ENCODE measurements at regions not wholly inside any gene's neighbourhood (a gene's known extent, or its start where the extent isn't known, plus 50 kb on each side); places are given as distances from the start of the nearest gene placed in this dataset.

- H4K20me1 ChIP-seq (ENCODE audit: insufficient read depth, low read length): no peaks in the 10 kb centered on the region
- ATAC-seq (ENCODE audit: insufficient read depth, low read depth): no peak
These were observed 96.4 kb upstream of the FTMT start for GRCh38 chr5:121755266-121755665.

GRCh38 chr5:121757753-121758152, 93.9 kb upstream of the FTMT start:
- no peak overlapping the region for H3K4me2 ChIP-seq (ENCODE audit: insufficient read depth, low read length)
- TF ChIP-seq EZH2 (IDR thresholded peaks at IDR 0.05; ENCODE audit: borderline replicate concordance, low read depth, low read length, severe bottlenecking): no peak
- no peak for TF ChIP-seq CTCF (IDR thresholded peaks at IDR 0.05; ENCODE audit: borderline replicate concordance, extremely low read depth, low read length, poor library complexity, severe bottlenecking)
- H3K27me3 ChIP-seq (ENCODE audit: insufficient read depth, low read length, poor library complexity): no peaks in the 10 kb centered on the region
- H2AFZ ChIP-seq (ENCODE audit: low read depth, low read length): no peak overlapping the region
- no peaks in the 10 kb centered on the region for H3K79me2 ChIP-seq (ENCODE audit: insufficient read depth, low read length)
- peaks cover 4% of the 10 kb centered on the region for H3K9me3 ChIP-seq (ENCODE audit: insufficient read depth, low read length, severe bottlenecking)
- no peak overlapping the region for H3K4me3 ChIP-seq (ENCODE audit: low read depth in 1 of 2, low read length in 2 of 2)
- no peak overlapping the region for H3K27ac ChIP-seq (ENCODE audit: low read length)
- no peak overlapping the region for H3K9ac ChIP-seq (ENCODE audit: low read depth, low read length)
- H4K20me1 ChIP-seq (ENCODE audit: insufficient read depth, low read length): no peaks in the 10 kb centered on the region
- H3K36me3 ChIP-seq (ENCODE audit: insufficient read depth, low read length): no peaks in the 10 kb centered on the region
- no peak for DNase-seq
- no peak for ATAC-seq (ENCODE audit: insufficient read depth, low read depth)
- H3K4me1 ChIP-seq (ENCODE audit: insufficient read depth, low read length): peaks cover 6% of the 10 kb centered on the region; the same call in 1 of the 2 replicates

More at GRCh38 chr5:121755266-121755665, 96.4 kb upstream of the FTMT start:
- no peak for DNase-seq
- Histone ChIP-seq H3K27ac (ENCODE audit: low read length) (no peak overlapping the region), H3K9me3 (ENCODE audit: insufficient read depth, low read length, severe bottlenecking) (no peaks in the 10 kb centered on the region), H3K4me2 (ENCODE audit: insufficient read depth, low read length) (no peak overlapping the region), H3K9ac (ENCODE audit: low read depth, low read length) (no peak overlapping the region), H3K4me3 (ENCODE audit: low read depth in 1 of 2, low read length in 2 of 2) (no peak overlapping the region), H3K79me2 (ENCODE audit: insufficient read depth, low read length) (no peaks in the 10 kb centered on the region), H3K27me3 (ENCODE audit: insufficient read depth, low read length, poor library complexity) (no peaks in the 10 kb centered on the region), H2AFZ (ENCODE audit: low read depth, low read length) (no peak overlapping the region), H3K36me3 (ENCODE audit: insufficient read depth, low read length) (no peaks in the 10 kb centered on the region), H3K4me1 (ENCODE audit: insufficient read depth, low read length) (peaks cover 14% of the 10 kb centered on the region; the same call in 1 of the 2 replicates)
- TF ChIP-seq CTCF (IDR thresholded peaks at IDR 0.05; ENCODE audit: borderline replicate concordance, extremely low read depth, low read length, poor library complexity, severe bottlenecking) (no peak), EZH2 (IDR thresholded peaks at IDR 0.05; ENCODE audit: borderline replicate concordance, low read depth, low read length, severe bottlenecking) (no peak)

DNA sequence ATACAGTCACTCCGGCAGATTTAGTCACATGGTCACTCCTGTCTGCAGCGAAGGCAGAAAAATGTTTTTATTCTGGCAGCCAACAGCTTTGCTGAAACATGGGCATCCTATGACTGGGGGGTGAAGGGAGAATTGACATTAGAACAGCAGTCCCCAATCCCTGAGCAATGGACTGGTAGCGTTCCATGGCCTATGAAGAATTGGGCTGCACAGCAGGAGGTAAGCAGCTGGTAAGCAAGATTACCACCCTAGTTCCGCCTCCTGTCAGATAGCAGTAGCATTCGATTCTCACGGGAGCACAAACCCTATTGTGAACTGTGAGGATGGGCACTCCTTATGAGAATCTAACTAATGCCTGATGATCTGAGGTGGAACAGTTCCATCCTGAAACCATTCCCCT, 93.1 kb upstream of the FTMT start:
- no peak for DNase-seq
- TF ChIP-seq EZH2 (IDR thresholded peaks at IDR 0.05; ENCODE audit: borderline replicate concordance, low read depth, low read length, severe bottlenecking) (no peak), CTCF (IDR thresholded peaks at IDR 0.05; ENCODE audit: borderline replicate concordance, extremely low read depth, low read length, poor library complexity, severe bottlenecking) (no peak)
- no peak for ATAC-seq (ENCODE audit: insufficient read depth, low read depth)

More for the DNA sequence above, 93.1 kb upstream of the FTMT start:
- Histone ChIP-seq H3K4me1 (ENCODE audit: insufficient read depth, low read length) (peaks cover 6% of the 10 kb centered on the region; the same call in 1 of the 2 replicates), H3K27me3 (ENCODE audit: insufficient read depth, low read length, poor library complexity) (no peaks in the 10 kb centered on the region), H3K4me2 (ENCODE audit: insufficient read depth, low read length) (no peak overlapping the region), H3K79me2 (ENCODE audit: insufficient read depth, low read length) (no peaks in the 10 kb centered on the region), H3K36me3 (ENCODE audit: insufficient read depth, low read length) (no peaks in the 10 kb centered on the region), H4K20me1 (ENCODE audit: insufficient read depth, low read length) (no peaks in the 10 kb centered on the region), H2AFZ (ENCODE audit: low read depth, low read length) (peak overlapping the region; percentile 36; the same call in 1 of the 2 replicates), H3K9me3 (ENCODE audit: insufficient read depth, low read length, severe bottlenecking) (peaks cover 4% of the 10 kb centered on the region), H3K9ac (ENCODE audit: low read depth, low read length) (no peak overlapping the region), H3K27ac (ENCODE audit: low read length) (0 out of 2 replicates have a peak overlapping the region, but pooled peaks have one; percentile 45), H3K4me3 (ENCODE audit: low read depth in 1 of 2, low read length in 2 of 2) (no peak overlapping the region)
